SU-DHL-6 (cell line): ENCODE measurements at regions not wholly inside any gene's neighbourhood (a gene's known extent, or its start where the extent isn't known, plus 50 kb on each side); places are given as distances from the start of the nearest gene placed in this dataset.
"Not testable (repeated sequence)": the region's sequence is repeated elsewhere in the genome, so short reads cannot be mapped to it uniquely, and the experiment has no call there.

Experiments used
- H2AFZ ChIP-seq: fragments of 200-600 bp; sonication (generic); 2 replicates; pipeline ENCODE4 v1.6.1; 2014; ENCODE audit warnings: low read depth, mild to moderate bottlenecking, moderate library complexity, mixed read lengths, antibody characterized with exemption, low read length; ENCODE audit not compliant: severe bottlenecking
- H3F3A ChIP-seq: fragments of 200-600 bp; shearing (Covaris generic); 2 replicates; pipeline ENCODE4 v1.6.0; 2016; ENCODE audit warnings: antibody characterized with exemption, mild to moderate bottlenecking; ENCODE audit not compliant: insufficient read depth
- H3K27ac ChIP-seq: fragments of 200-600 bp; sonication (generic); 2 replicates; pipeline ENCODE4 v1.5.1; 2016; ENCODE audit warnings: low read depth, mild to moderate bottlenecking, low read length, moderate library complexity, mixed read lengths
- H3K27me3 ChIP-seq: fragments of 200-600 bp; sonication (generic), shearing (Covaris generic); 2 replicates; pipeline ENCODE4 v1.6.0; 2014; ENCODE audit warnings: mild to moderate bottlenecking, low read length
- H3K36me3 ChIP-seq: fragments of 200-600 bp; sonication (generic); 2 replicates; pipeline ENCODE4 v1.6.1; 2014; ENCODE audit warnings: mild to moderate bottlenecking, low read length, mixed read lengths
- H3K4me2 ChIP-seq: fragments of 300-600, 200-600 bp; shearing (Covaris generic), sonication (generic); 2 replicates; pipeline ENCODE4 v1.6.0; 2014; ENCODE audit warnings: low read length, low read depth, mild to moderate bottlenecking; ENCODE audit not compliant: poor library complexity, severe bottlenecking
- H3K4me3 ChIP-seq: fragments of 200-600 bp; sonication (generic); 2 replicates; pipeline ENCODE4 v1.5.1; 2014; ENCODE audit warnings: antibody characterized with exemption, low read length, mild to moderate bottlenecking, mixed read lengths; ENCODE audit not compliant: insufficient read depth, poor library complexity, severe bottlenecking
- H3K79me2 ChIP-seq: fragments of 200-600 bp; sonication (generic); 2 replicates; pipeline ENCODE4 v1.6.1; 2014; ENCODE audit warnings: mild to moderate bottlenecking, low read length, moderate library complexity; ENCODE audit not compliant: insufficient read depth
- H3K9ac ChIP-seq: fragments of 200-600 bp; sonication (generic); 2 replicates; pipeline ENCODE4 v1.7.0; 2014; ENCODE audit warnings: mild to moderate bottlenecking, low read length
- H3K9me2 ChIP-seq: fragments of 200-600 bp; sonication (generic); replicated peaks from 2 replicates; pipeline ENCODE4 v1.6.1; 2014; ENCODE audit warnings: low read length; ENCODE audit not compliant: insufficient read depth
- H3K9me3 ChIP-seq: fragments of 200-600 bp; sonication (generic); 2 replicates; pipeline ENCODE4 v1.6.1; 2014; ENCODE audit warnings: low read length, mixed read lengths; ENCODE audit not compliant: insufficient read depth
- H4K20me1 ChIP-seq: fragments of 200-600 bp; sonication (generic); 2 replicates; pipeline ENCODE4 v1.6.1; 2014; ENCODE audit warnings: low read depth, mild to moderate bottlenecking, antibody characterized with exemption, low read length, moderate library complexity, mixed read lengths
- EZH2phosphoT487 ChIP-seq: fragments of 200-600 bp; sonication (generic), shearing (Covaris generic); conservative IDR thresholded peaks from 2 replicates; pipeline ENCODE4 v1.6.1; 2018; ENCODE audit warnings: mild to moderate bottlenecking, antibody characterized with exemption, low read length, moderate library complexity, mixed read lengths
- TF ChIP-seq, protein P1 (sequence below): fragments of 200-600 bp; sonication (generic); IDR thresholded peaks from one replicate; pipeline ENCODE4 v1.5.1; 2017; ENCODE audit warnings: antibody characterized with exemption, mild to moderate bottlenecking, low read length, moderate library complexity; ENCODE audit not compliant: insufficient read depth, poor library complexity, severe bottlenecking

DNA sequence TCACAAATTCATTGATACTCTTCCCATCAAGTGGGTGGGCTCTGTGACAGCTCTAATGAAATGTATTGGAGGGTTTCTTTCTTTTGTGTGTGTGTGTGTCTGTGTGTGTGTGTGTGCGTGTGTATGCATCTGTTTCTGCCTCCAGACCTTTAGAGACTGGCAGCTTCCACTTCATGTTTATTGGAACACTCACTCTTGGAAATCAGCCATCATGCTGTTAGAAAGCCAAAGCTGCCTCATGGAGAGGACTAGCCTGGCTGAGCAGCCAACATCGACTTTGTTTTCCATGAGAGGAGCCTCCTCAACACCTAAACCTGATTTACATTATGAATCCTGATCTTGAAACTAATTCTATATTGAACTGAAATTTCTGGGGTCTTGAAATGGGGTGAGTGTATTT lies 128.5 kb upstream of the FAM174A start:
- TF ChIP-seq EZH2phosphoT487: no peak
- TF ChIP-seq, protein P1, sequence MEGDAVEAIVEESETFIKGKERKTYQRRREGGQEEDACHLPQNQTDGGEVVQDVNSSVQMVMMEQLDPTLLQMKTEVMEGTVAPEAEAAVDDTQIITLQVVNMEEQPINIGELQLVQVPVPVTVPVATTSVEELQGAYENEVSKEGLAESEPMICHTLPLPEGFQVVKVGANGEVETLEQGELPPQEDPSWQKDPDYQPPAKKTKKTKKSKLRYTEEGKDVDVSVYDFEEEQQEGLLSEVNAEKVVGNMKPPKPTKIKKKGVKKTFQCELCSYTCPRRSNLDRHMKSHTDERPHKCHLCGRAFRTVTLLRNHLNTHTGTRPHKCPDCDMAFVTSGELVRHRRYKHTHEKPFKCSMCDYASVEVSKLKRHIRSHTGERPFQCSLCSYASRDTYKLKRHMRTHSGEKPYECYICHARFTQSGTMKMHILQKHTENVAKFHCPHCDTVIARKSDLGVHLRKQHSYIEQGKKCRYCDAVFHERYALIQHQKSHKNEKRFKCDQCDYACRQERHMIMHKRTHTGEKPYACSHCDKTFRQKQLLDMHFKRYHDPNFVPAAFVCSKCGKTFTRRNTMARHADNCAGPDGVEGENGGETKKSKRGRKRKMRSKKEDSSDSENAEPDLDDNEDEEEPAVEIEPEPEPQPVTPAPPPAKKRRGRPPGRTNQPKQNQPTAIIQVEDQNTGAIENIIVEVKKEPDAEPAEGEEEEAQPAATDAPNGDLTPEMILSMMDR: no peak
- no peak overlapping the region for H3K4me3 ChIP-seq
- no peaks in the 10 kb centered on the region for H3K27me3 ChIP-seq
- H3K9me2 ChIP-seq: no peaks in the 10 kb centered on the region
- H3F3A ChIP-seq: no peaks in the 10 kb centered on the region
- H3K27ac ChIP-seq: no peak overlapping the region
- H3K9me3 ChIP-seq: no peaks in the 10 kb centered on the region
- no peaks in the 10 kb centered on the region for H3K36me3 ChIP-seq
- H4K20me1 ChIP-seq: no peaks in the 10 kb centered on the region
- no peak overlapping the region for H2AFZ ChIP-seq
- no peaks in the 10 kb centered on the region for H3K79me2 ChIP-seq
- no peak overlapping the region for H3K9ac ChIP-seq
- no peak overlapping the region for H3K4me2 ChIP-seq

DNA sequence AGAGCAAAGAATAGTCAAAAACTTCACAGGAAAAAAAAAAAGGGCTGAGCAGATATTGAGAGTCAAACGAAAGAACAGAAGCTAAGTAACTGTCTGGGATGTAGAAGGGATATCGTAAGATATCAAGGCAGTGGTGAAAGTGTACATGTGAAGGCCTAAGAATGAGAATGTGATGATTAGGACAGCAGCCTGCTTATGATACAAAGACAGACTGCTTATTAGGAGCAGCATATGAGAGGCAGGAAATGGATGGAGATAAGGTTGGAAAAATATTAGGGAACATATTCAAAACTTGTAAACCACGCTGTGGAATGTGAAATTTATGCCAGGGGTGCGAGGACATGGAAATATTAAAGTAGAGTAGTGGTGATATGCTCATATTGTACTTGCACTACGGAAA lies 133.1 kb upstream of the FAM174A start:
- H2AFZ ChIP-seq: no peak overlapping the region
- no peaks in the 10 kb centered on the region for H3K36me3 ChIP-seq
- H4K20me1 ChIP-seq: no peaks in the 10 kb centered on the region
- no peak for TF ChIP-seq EZH2phosphoT487
- no peaks in the 10 kb centered on the region for H3K79me2 ChIP-seq
- no peak overlapping the region for H3K4me2 ChIP-seq
- H3K9ac ChIP-seq: no peak overlapping the region
- H3K4me3 ChIP-seq: no peak overlapping the region
- no peaks in the 10 kb centered on the region for H3K9me3 ChIP-seq
- no peaks in the 10 kb centered on the region for H3K9me2 ChIP-seq
- no peaks in the 10 kb centered on the region for H3F3A ChIP-seq
- H3K27me3 ChIP-seq: no peaks in the 10 kb centered on the region
- H3K27ac ChIP-seq: no peak overlapping the region

DNA sequence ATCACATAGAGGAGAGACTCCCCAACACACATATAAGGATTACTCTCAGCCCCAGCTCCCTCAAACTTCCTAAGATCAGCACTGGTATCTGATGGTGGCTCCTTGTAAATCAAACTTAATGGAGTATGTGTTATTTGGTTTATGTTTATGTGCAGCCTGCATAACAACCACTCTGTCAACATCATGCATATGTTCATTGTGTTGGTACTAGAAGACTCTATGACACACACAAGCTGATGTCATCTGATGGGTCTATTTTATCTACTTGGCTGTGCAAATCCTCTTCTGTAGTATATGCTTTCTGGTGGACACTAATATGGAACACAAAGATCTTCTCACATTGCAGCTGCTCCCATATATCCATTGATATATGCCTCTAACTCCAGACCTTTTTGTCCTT lies 134.0 kb upstream of the FAM174A start:
- Histone ChIP-seq H3K9me3 (no peaks in the 10 kb centered on the region), H3K9me2 (no peaks in the 10 kb centered on the region), H3K4me3 (no peak overlapping the region), H3K27me3 (no peaks in the 10 kb centered on the region), H2AFZ (no peak overlapping the region), H3K36me3 (no peaks in the 10 kb centered on the region), H4K20me1 (no peaks in the 10 kb centered on the region), H3K79me2 (no peaks in the 10 kb centered on the region), H3K9ac (no peak overlapping the region), H3K27ac (no peak overlapping the region), H3F3A (no peaks in the 10 kb centered on the region), H3K4me2 (no peak overlapping the region)
- TF ChIP-seq, protein P1: no peak
- TF ChIP-seq EZH2phosphoT487: no peak

DNA sequence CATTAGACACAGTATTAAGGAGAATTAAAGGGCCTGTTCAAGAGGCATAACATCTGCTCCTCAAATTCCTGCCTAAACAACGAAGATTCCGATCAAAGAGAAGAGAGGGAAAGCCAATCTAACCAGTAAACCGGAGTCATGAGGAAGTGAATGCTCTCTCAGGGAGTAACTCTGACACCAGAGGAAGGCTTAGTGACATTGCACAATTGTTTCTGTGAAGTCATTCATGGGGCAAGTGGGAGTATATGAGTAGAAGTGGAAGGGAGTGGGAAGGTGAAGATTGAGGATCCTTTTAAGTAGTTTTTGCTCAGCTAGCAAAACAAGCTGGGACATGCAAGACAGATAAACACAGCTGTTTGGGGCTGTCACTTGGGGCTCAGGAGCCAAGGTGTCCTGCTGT lies 136.4 kb upstream of the FAM174A start:
- H3K4me3 ChIP-seq, H2AFZ ChIP-seq, H3K27ac ChIP-seq, H3F3A ChIP-seq, H3K9me3 ChIP-seq, H3K79me2 ChIP-seq, H3K4me2 ChIP-seq, H3K36me3 ChIP-seq, H4K20me1 ChIP-seq, H3K9me2 ChIP-seq, H3K27me3 ChIP-seq, H3K9ac ChIP-seq: not testable (repeated sequence)

DNA sequence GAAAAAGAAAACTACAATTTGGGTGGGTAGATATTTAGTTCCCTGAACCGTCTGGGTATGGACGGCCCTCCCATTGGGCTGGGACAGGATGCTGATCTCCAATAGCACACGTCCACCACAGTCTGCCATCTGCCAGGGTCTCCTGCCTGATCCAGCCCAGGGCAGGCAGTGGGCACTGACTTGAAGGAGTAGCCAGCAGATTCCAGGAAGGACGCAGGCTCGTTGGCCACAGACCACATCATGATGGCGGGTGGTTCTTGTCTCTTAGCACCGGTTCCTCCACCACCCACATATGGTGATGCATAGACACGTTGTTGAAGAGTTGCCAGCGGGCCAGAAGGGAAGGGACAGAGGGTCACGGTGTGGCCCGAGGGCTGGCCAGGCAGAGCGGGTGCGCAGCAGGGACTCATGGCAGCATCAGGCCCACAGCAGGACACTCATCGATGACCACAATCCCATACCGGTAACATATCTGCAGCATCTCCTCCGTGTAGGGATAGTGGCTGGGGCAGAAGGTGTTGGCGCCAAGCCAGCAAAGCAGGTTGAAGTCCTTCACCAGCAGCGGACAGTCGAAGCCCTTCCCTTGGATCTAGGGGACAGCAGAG lies 155.8 kb upstream of the FAM174A start:
- H3K36me3 ChIP-seq, H2AFZ ChIP-seq, H4K20me1 ChIP-seq, H3K27me3 ChIP-seq, H3K4me2 ChIP-seq, H3K4me3 ChIP-seq, H3K27ac ChIP-seq, H3F3A ChIP-seq, H3K9me3 ChIP-seq, H3K79me2 ChIP-seq, H3K9me2 ChIP-seq, H3K9ac ChIP-seq: not testable (repeated sequence)

DNA sequence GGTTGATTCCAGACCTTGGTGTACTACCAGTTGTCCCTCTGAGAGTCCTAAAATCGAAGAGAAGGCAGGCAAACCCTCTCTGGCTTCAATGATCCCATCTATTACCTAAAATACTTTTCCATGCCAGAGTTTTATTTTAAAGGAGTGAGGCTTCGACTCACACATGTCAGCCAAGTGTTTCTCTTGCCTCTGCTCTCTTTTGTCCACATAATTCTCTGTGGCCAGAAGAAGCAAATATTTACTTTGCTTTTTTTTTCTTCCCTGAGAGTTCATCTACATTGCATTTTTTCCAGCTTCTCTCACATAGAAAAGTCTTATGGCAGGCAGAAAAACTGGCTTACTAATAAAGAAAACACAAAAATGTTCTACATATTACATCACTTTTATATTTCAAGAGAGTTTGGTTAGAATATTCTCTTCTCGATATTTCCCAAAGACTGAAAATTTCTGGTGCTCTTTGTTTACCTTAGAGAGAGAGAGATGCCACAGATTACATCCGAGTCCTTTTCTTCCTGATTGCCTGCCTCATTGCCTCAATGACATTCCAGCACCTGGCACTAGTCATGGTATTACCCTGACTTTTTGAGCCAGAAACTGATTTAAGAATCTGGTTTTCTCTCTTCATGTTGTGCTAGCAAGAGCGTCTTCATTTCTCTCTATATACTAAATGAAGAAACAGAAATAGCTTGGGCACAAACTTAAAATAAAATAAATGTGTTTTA lies 170.3 kb upstream of the FAM174A start:
- not testable (repeated sequence) for H4K20me1 ChIP-seq, H3K4me2 ChIP-seq, H3K9me3 ChIP-seq, H2AFZ ChIP-seq, H3F3A ChIP-seq, H3K79me2 ChIP-seq, H3K36me3 ChIP-seq, H3K27me3 ChIP-seq, H3K9ac ChIP-seq, H3K27ac ChIP-seq, H3K4me3 ChIP-seq, H3K9me2 ChIP-seq
